Femur (tissue), 1 donor: ENCODE measurements at regions not wholly inside any gene's neighbourhood (a gene's known extent, or its start where the extent isn't known, plus 50 kb on each side); places are given as distances from the start of the nearest gene placed in this dataset.
"Not testable (repeated sequence)": the region's sequence is repeated elsewhere in the genome, so short reads cannot be mapped to it uniquely, and the experiment has no call there.

Source experiments
- DNase-seq: peaks from one replicate; pipeline ENCODE4 v3.0.0-alpha.2; 2017

DNA sequence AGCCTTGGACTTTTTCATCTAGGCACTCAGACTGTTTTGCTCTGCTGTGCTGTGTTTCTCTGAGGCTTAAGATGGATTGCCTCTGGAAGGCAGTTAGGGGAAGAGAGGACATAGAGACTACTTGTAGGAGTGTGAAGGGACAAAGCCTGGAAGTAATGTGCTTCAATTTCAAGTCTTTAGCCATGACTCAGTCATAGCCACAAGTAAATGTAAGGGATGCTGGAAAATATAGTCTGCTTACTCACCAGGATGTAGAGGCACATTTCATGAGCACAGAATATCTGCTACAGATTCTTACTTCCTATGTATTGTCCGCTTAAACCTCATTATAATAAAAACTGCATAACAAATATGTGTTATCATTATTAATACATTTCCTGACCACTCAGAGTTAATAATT is 794.3 kb upstream of the NOVA1 start:
- no peak for DNase-seq

- DNase-seq: no peak
Observed at GRCh38 chr14:27409944-27410343, 812.1 kb upstream of the NOVA1 start.

GRCh38 chr14:27410981-27411380 is 813.1 kb upstream of the NOVA1 start:
- DNase-seq: peak; percentile 25

- DNase-seq: no peak
Observed at GRCh38 chr14:27427796-27428195, 830.0 kb upstream of the NOVA1 start.

DNA sequence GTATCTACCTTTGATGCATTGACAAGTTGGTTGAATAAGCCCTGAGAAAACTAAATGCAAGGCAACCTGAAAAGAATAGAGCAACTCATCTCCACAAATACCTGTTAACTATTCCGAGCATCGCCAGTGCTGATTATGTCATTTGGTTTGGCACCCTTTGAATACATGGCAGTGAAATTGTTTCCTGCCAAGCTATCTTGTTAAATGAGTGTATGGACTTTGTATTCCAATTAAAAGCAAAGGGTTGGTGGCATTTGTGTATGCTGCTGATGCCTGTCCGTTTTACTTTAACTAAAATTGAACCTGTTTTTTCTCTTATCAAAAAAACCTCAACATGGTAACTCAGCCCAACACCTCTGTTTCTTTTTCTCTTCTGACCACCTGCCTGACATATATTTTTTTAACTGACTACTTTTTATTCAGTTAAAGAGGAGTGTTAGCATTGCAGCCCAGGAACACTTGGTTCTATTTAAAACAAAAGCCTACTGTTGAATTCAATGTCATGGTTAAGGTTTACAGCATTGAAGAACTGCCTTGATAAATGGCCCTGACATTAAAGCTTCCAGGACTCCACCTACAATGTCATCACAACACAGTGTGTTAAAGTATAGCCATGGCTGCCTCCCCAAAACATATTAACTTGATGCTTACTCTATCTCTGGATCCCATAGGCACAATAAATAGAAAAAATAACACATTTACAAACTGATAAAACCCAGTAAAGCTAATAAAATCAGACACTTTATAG is 838.3 kb upstream of the NOVA1 start:
- no peak for DNase-seq

DNA sequence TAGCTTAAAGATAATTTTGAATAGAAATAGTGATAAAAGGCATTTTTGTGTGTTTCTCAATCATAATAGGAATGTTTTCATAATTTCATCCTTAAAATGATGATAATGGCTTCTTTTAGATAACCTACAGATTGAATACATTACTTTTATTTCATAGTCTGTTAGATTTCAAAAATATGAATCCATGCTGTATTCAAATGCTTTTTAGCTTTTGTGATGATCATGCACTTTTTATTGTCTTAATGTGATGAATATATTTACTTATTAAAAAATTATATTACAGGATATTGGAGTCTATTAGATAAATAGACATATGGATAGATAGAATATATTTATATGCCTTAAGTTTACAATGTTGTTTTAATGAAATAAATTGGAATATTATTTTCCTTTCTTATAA is 886.8 kb upstream of the NOVA1 start:
- no peak for DNase-seq

DNA sequence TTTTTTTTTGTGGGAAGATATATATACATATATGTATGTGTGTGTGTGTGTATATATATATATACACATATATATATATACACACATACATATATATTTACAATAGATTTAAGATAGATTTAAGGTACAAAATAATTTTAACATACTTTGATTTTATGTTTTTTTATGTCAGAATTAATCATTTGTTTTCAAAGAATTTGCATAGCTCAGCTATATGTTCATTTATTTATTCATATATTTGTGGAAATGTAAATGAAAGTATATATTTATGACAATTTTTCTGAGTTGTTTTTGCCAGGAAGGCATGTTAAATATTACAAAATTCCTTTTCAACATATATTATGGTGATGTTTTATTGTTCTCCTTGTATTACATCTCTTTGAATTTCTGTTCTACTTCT is 887.4 kb upstream of the NOVA1 start:
- no peak for DNase-seq

DNA sequence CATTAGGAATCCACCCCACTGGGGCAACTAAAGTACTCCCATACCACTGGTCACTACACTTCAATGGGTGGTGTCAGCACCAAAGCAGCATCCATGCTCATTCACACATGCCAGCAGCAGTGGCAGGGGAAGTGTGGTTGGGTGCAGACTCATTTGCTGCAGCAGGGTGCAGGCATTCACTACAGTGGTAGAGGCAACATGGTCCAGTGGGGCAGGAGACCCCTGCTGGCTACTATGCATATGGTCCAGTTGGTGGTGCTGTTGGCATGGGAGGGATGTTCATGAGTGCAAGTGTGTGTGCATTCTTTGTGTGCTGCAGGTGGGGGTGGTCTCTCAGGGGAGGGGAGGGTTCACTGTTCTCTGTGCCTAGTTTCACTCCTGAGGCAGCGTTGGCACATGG is 908.4 kb upstream of the NOVA1 start:
- no peak for DNase-seq

GRCh38 chr14:27528328-27528727 is 930.5 kb upstream of the NOVA1 start:
- DNase-seq: no peak

DNA sequence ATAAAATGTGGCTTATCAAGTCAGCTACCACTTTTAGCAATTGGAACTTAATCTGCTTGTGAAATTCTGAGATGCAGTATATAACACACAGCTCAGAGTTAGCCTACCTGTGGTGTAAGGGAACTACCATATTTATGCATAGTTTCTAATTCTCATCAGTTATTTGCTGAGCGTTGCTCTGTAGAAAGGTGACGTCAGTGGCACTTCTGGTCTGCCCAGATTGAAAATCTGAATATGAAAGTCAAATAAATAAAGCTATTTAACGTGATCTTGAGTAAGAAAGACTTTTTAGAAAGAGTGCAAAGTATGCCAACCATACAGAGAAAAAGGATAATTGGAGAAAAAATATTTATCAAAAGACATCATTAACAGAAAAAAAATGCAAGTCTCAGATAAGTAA is 938.9 kb upstream of the NOVA1 start:
- no peak for DNase-seq

DNA sequence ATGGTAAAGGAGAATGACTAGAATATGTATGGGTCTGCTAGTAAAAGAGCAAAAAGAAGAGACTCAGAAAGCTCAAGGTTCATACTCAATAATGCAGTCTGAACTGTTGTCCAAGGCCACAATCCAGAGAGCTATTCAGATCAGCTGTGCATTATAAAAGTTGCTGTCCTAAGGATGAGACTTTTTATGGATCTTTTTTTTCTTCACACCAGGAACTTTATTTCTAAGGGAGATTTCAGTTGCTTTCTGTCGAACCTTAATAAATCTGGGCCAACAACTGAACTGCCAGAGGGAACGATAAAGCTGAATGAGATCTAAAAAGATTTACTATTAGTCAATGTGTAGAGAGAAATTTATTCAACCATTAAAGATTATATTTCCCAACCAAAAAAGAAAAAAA is 948.3 kb upstream of the NOVA1 start:
- no peak for DNase-seq

DNA sequence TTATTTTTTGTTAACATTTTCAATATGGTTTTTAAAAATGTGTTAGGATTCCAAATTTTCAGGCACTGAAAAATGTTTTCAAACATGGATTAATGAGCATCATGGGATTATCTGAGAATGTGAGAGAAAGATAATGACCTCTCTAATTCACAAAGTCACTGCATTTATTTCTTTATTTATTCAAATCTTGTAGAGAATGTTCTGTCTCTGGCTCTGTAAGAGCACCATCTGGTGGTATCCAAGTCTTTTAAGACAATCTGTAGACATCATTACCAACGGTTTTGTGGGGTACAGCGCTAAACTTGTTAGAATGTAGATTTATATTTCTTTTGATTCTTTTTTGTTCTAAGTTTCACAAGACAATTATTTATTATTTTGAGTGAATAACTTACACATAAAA is 956.0 kb upstream of the NOVA1 start:
- DNase-seq: no peak

GRCh38 chr14:27557445-27557844 is 959.6 kb upstream of the NOVA1 start:
- no peak for DNase-seq

- DNase-seq: no peak
Observed at GRCh38 chr14:27559848-27560247, 962.0 kb upstream of the NOVA1 start.

DNA sequence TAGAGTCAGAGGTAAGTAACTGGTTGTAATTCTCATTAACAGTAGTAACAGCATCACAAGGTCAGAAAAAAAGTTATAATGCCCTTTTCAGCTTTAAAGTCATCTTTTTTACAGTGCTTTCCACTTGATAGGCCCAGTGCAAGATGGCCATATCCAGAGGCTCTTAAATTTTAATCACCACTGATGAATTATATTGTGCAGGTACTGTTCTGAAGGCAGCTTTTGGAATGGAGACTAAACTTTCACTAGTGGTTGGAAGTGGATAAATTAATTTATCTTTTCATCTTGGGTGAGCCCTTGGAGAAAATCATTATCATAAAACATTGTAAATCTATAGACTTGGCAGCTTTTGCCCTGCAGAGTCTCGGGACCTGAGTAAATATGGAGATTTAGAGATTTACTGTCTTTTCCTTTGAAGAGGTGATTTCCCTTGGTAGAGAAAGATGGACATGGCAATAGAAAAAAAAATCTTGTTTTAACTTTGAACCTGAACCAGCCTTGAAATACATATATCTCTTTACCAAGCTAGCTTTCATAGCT is 969.1 kb upstream of the NOVA1 start:
- DNase-seq: no peak

- no peak for DNase-seq
Observed at GRCh38 chr14:27573018-27573417, 975.2 kb upstream of the NOVA1 start.

DNA sequence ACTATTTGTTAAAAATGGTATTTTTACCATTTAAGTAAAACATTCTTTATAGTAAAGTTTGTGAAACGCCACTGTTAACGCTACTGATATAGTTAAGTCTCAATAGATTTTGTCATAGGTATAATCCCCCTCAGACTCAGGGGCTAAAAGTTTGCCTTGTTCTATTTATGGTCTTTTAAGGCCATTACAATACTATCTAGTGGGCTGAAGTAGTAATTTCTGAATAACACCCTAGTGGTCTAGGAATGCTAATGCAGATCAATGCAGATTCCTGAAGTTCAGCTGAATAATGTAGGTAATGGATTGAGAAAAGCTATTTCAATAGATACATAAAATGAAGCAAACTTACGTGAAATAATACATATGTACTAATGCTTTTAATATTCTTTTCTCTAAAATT is 989.3 kb upstream of the NOVA1 start:
- no peak for DNase-seq

- DNase-seq: peak; percentile 46
Observed at GRCh38 chr14:27605282-27605681, 1007.4 kb upstream of the NOVA1 start.

- no peak for DNase-seq
Observed at GRCh38 chr14:27608377-27608776, 1010.5 kb upstream of the NOVA1 start.

GRCh38 chr14:27612121-27612520 is 1014.3 kb upstream of the NOVA1 start:
- DNase-seq: no peak

DNA sequence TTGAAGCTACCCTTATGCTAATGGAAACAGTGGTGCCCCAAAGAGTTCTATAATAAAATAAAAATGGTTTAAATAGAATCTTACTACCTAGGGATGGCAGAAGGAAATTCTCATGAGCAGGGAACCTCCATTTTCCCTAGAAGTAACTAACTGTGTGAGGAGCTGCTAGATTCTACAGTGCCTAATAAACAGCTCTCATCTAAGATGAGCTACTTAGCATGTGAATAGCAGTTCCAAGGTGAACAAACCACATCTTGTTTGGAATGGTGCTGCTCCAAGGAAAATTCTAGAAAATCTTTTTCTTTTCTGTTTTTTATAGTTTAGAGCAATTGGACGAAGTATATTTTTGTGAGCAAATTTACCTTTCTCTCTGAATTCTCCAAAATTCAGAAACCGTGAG is 1015.3 kb upstream of the NOVA1 start:
- DNase-seq: no peak

DNA sequence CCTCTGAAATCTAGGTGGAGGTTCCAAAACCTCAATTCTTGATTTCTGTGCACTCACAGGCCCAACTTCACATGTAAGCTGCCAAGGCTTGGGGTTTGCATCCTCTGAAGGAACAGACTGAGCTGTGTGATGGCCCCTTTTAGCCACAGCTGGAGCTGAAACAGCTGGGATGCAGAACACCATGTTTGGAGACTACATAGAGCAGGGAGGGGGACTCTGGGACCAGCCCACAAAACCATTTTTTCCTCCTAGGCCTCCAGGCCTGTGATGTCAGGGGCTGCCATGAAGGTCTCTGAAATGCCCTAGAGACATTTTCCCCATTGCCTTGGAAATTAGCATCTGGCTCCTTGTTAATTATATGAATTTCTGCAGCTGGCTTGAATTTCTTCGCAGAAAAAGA is 1025.9 kb upstream of the NOVA1 start:
- no peak for DNase-seq

GRCh38 chr14:27634056-27634970 is 1036.5 kb upstream of the NOVA1 start:
- DNase-seq: no peak

GRCh38 chr14:27640688-27641087 is 1042.9 kb upstream of the NOVA1 start:
- DNase-seq: not testable (repeated sequence)
